ENCODE measurements at regions not wholly inside any gene's neighbourhood (a gene's known extent, or its start where the extent isn't known, plus 50 kb on each side); places are given as distances from the start of the nearest gene placed in this dataset.
"Not testable (repeated sequence)": the region's sequence is repeated elsewhere in the genome, so short reads cannot be mapped to it uniquely, and the experiment has no call there.

- H3K36me3 ChIP-seq = no peaks in the 10 kb centered on the region
- H3K9me3 ChIP-seq (replicated peaks) = no peaks in the 10 kb centered on the region
- H3K27me3 ChIP-seq = peaks cover 37% of the 10 kb centered on the region
- H3K4me3 ChIP-seq = no peak overlapping the region
- H3K27ac ChIP-seq = no peak overlapping the region
- DNase-seq = no peak
- no peaks in the 10 kb centered on the region for H3K4me1 ChIP-seq
These were observed 246.0 kb upstream of the SHH start for GRCh38 chr7:156058248-156058647.

GRCh38 chr7:156056534-156056933 lies 244.3 kb upstream of the SHH start:
- Histone ChIP-seq H3K9me3 (replicated peaks) (no peaks in the 10 kb centered on the region), H3K27ac (no peak overlapping the region), H3K36me3 (no peaks in the 10 kb centered on the region), H3K27me3 (peaks cover 37% of the 10 kb centered on the region), H3K4me1 (no peaks in the 10 kb centered on the region), H3K4me3 (no peak overlapping the region)
- DNase-seq = no peak

- no peak overlapping the region for H3K27ac ChIP-seq
- H3K4me3 ChIP-seq = no peak overlapping the region
- no peak for DNase-seq
- H3K4me1 ChIP-seq = no peaks in the 10 kb centered on the region
- no peaks in the 10 kb centered on the region for H3K36me3 ChIP-seq
- no peaks in the 10 kb centered on the region for H3K9me3 ChIP-seq (replicated peaks)
- peaks cover 37% of the 10 kb centered on the region for H3K27me3 ChIP-seq
These were observed 243.1 kb upstream of the SHH start for GRCh38 chr7:156055206-156055822.

GRCh38 chr7:156051884-156052283 lies 239.6 kb upstream of the SHH start:
- Histone ChIP-seq H3K27ac (no peak overlapping the region), H3K9me3 (replicated peaks) (no peaks in the 10 kb centered on the region), H3K27me3 (peaks cover 19% of the 10 kb centered on the region), H3K36me3 (no peaks in the 10 kb centered on the region), H3K4me1 (no peaks in the 10 kb centered on the region), H3K4me3 (no peak overlapping the region)
- DNase-seq = no peak

GRCh38 chr7:156050636-156051569 lies 238.6 kb upstream of the SHH start:
- Histone ChIP-seq H3K9me3 (replicated peaks) (no peaks in the 10 kb centered on the region), H3K27me3 (peaks cover 9% of the 10 kb centered on the region), H3K4me3 (no peak overlapping the region), H3K36me3 (no peaks in the 10 kb centered on the region), H3K4me1 (no peaks in the 10 kb centered on the region), H3K27ac (no peak overlapping the region)
- DNase-seq = no peak

DNA sequence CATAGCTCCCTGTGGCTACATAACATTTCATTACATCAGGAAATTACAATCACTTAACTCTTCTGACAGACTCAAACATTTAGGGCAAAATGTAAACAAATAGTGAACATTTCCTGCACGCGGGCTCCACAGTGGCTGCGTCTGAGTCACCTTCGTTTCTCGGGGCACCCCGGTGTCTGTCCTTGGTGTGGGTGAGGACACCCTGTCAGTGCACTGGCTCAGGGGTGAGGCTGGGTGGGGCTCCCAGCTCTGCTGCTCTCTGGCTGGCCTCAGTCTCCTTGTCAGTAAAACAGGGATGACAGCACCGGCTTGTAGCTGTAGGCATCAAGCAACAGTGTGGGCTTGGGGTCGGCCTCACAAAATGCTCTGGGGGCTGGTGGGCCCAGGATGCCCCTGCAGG lies 237.1 kb upstream of the SHH start:
- Histone ChIP-seq H3K4me3 (no peak overlapping the region), H3K36me3 (no peaks in the 10 kb centered on the region), H3K27me3 (peaks cover 17% of the 10 kb centered on the region; the same call in 1 of the 2 replicates), H3K27ac (no peak overlapping the region), H3K4me1 (no peaks in the 10 kb centered on the region), H3K9me3 (replicated peaks) (no peaks in the 10 kb centered on the region)
- DNase-seq = no peak

GRCh38 chr7:156046031-156046560 lies 233.8 kb upstream of the SHH start:
- Histone ChIP-seq H3K4me3 (no peak overlapping the region), H3K36me3 (no peaks in the 10 kb centered on the region), H3K4me1 (no peaks in the 10 kb centered on the region), H3K27ac (no peak overlapping the region), H3K27me3 (peaks cover 34% of the 10 kb centered on the region), H3K9me3 (replicated peaks) (no peaks in the 10 kb centered on the region)
- DNase-seq = no peak

- Histone ChIP-seq H3K27me3 (peaks cover 47% of the 10 kb centered on the region), H3K36me3 (no peaks in the 10 kb centered on the region), H3K9me3 (replicated peaks) (no peaks in the 10 kb centered on the region), H3K4me1 (no peaks in the 10 kb centered on the region), H3K4me3 (no peak overlapping the region), H3K27ac (no peak overlapping the region)
- DNase-seq = no peak
These were observed 231.3 kb upstream of the SHH start for GRCh38 chr7:156043416-156044178.

GRCh38 chr7:156041398-156041797 lies 229.1 kb upstream of the SHH start:
- Histone ChIP-seq H3K36me3 (no peaks in the 10 kb centered on the region), H3K4me3 (no peak overlapping the region), H3K9me3 (replicated peaks) (no peaks in the 10 kb centered on the region), H3K27me3 (peaks cover 63% of the 10 kb centered on the region), H3K27ac (no peak overlapping the region), H3K4me1 (no peaks in the 10 kb centered on the region)
- DNase-seq = no peak

DNA sequence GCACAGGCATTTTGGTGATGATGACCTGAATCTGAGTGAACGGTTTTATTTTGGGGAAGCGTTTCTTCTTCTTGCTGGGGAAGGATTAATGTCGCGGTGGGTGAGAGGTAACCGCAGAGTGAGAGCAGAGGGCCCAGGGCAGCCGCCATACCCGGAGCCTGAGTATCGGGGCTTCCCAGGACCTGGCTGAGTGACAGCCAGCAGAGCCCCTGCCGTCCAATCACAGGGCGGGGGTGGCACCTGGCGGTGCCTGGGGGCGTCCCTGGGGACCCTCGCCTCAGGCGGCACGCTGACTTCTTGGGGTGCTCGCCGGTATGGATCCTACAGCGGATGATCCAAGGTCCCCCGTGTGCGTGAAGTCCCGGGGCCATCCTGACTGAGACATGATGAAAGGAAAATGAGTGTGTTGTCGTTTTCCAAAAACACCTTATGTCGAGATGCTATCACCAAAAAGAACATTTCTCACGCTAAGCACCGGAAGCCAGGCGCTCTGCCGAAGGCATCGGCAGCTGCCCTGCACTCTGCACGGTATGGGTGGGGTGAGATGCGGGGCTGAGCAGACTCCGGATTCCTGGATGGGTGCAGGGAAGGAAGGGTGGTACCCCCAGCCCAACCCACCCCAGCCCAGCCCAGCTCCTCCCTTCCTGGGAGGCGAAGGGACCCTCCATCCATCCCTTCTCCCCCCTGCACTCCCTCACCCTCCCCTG lies 227.9 kb upstream of the SHH start:
- H3K9me3 ChIP-seq (replicated peaks) = no peaks in the 10 kb centered on the region
- H3K27me3 ChIP-seq = peaks cover 62% of the 10 kb centered on the region
- H3K36me3 ChIP-seq = no peaks in the 10 kb centered on the region

DNA sequence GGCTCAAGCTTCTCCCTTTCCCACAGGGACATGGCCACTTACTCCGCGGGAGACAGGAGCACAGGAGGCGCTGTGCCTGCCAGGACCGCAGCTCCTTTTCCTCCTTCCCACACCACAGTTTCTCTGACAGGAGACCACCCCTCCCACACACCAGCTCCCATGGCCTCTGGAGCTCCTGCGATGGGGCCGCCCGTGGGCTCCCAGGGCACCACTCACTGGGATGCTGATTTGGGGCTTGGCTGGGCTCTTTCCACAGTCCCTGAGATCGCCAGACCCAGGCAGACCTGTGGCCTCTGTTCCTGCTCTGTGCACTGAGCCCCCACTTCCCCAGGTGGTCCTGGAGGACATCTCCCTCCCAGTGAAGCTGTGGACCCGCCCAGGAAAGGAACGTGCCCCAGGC lies 226.9 kb upstream of the SHH start:
- no peaks in the 10 kb centered on the region for H3K9me3 ChIP-seq (replicated peaks)
- no peaks in the 10 kb centered on the region for H3K4me1 ChIP-seq
- H3K36me3 ChIP-seq = no peaks in the 10 kb centered on the region
- no peak overlapping the region for H3K4me3 ChIP-seq
- peaks cover 56% of the 10 kb centered on the region for H3K27me3 ChIP-seq
- no peak for DNase-seq
- H3K27ac ChIP-seq = no peak overlapping the region

More for the DNA sequence above, 227.9 kb upstream of the SHH start:
- no peak overlapping the region for H3K27ac ChIP-seq
- no peaks in the 10 kb centered on the region for H3K4me1 ChIP-seq
- no peak for DNase-seq
- no peak overlapping the region for H3K4me3 ChIP-seq

GRCh38 chr7:156038345-156038744 lies 226.1 kb upstream of the SHH start:
- Histone ChIP-seq H3K4me1 (no peaks in the 10 kb centered on the region), H3K4me3 (no peak overlapping the region), H3K9me3 (replicated peaks) (no peaks in the 10 kb centered on the region), H3K27ac (no peak overlapping the region), H3K27me3 (peaks cover 48% of the 10 kb centered on the region), H3K36me3 (no peaks in the 10 kb centered on the region)
- no peak for DNase-seq

DNA sequence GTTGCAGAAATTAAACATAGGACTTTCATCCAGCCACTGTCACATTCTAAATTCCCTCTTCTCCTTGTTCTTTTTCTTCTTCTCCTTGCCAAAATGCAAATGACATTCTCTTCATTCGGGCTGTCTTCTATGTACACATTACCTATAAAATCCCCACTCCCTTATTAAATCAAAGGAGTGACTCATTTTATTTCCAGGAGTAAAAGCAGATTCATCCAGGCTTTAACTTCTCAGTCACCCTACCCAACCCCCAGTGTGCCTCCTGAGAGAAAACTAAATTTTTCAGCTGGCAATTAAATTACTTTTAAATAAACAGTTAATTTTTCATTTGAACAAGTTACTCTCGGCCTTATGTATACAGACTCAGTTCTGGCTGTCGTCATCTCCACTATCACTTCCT lies 223.9 kb upstream of the SHH start:
- Histone ChIP-seq H3K4me3 (no peak overlapping the region), H3K9me3 (replicated peaks) (no peaks in the 10 kb centered on the region), H3K27ac (no peak overlapping the region), H3K4me1 (no peaks in the 10 kb centered on the region), H3K27me3 (peaks cover 42% of the 10 kb centered on the region), H3K36me3 (no peaks in the 10 kb centered on the region)
- no peak for DNase-seq

DNA sequence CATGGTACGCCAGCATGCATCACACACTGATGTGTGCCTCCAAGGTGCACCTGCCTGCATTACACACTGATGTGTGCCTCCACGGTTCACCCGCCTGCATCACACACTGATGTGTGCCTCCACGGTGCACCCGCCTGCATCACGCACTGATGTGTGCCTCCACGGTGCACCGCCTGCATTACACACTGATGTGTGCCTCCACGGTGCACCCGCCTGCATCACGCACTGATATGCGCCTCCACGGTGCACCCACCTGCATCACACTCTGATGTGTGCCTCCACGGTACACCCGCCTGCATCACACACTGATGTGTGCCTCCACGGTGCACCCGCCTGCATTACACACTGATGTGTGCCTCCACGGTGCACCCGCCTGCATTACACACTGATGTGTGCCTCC lies 223.1 kb upstream of the SHH start:
- not testable (repeated sequence) for H3K27ac ChIP-seq; H3K9me3 ChIP-seq (replicated peaks); H3K4me1 ChIP-seq; H3K36me3 ChIP-seq; DNase-seq; H3K4me3 ChIP-seq
- H3K27me3 ChIP-seq = peaks cover 40% of the 10 kb centered on the region

All from SJCRH30 (cell line).